ENCODE measurements at regions not wholly inside any gene's neighbourhood (a gene's known extent, or its start where the extent isn't known, plus 50 kb on each side); places are given as distances from the start of the nearest gene placed in this dataset.

GRCh38 chr10:61283481-61284221 lies 169.5 kb downstream of the TMEM26 start:
- no peak for TF ChIP-seq POLR2A (IDR thresholded peaks at IDR 0.05; ENCODE audit: low read depth)
- no peak for TF ChIP-seq CTCF (IDR thresholded peaks at IDR 0.05)
- TF ChIP-seq EP300 (IDR thresholded peaks at IDR 0.05) = no peak
